OCI-LY1 (cell line): ENCODE measurements at regions not wholly inside any gene's neighbourhood (a gene's known extent, or its start where the extent isn't known, plus 50 kb on each side); places are given as distances from the start of the nearest gene placed in this dataset.

Experiments
- H2AFZ ChIP-seq: fragments of 200-600 bp; sonication (generic), shearing (Covaris generic); 2 replicates; pipeline ENCODE4 v1.6.0; 2014; ENCODE audit warnings: antibody characterized with exemption, mild to moderate bottlenecking, low read length
- H3F3A ChIP-seq: fragments of 200-600 bp; sonication (generic), shearing (Covaris generic); 2 replicates; pipeline ENCODE4 v1.6.0; 2014; ENCODE audit warnings: mild to moderate bottlenecking, antibody characterized with exemption, low read length, moderate library complexity; ENCODE audit not compliant: insufficient read depth
- H3K27ac ChIP-seq: fragments of 200-600 bp; sonication (generic); 2 replicates; pipeline ENCODE4 v1.5.1; 2014; ENCODE audit warnings: low read length, mixed run types, mild to moderate bottlenecking, low read depth; ENCODE audit not compliant: poor library complexity, severe bottlenecking
- H3K27me3 ChIP-seq: fragments of 200-600 bp; sonication (generic); 2 replicates; pipeline ENCODE4 v1.6.0; 2014; ENCODE audit warnings: antibody characterized with exemption, mild to moderate bottlenecking, low read length, moderate library complexity; ENCODE audit not compliant: insufficient read depth
- H3K36me3 ChIP-seq: fragments of 200-600 bp; sonication (generic); 2 replicates; pipeline ENCODE4 v1.6.1; 2014; ENCODE audit warnings: mild to moderate bottlenecking, antibody characterized with exemption, low read length, moderate library complexity, mixed read lengths; ENCODE audit not compliant: insufficient read depth
- H3K4me1 ChIP-seq: fragments of 200-600 bp; sonication (generic); 2 replicates; pipeline ENCODE4 v1.5.1; 2014; ENCODE audit warnings: mild to moderate bottlenecking, low read length, moderate library complexity; ENCODE audit not compliant: insufficient read depth, severe bottlenecking
- H3K4me2 ChIP-seq: fragments of 200-600 bp; sonication (generic), shearing (Covaris generic); 2 replicates; pipeline ENCODE4 v1.6.1; 2014; ENCODE audit warnings: low read length
- H3K4me3 ChIP-seq: fragments of 200-600 bp; sonication (generic); 2 replicates; pipeline ENCODE4 v1.5.1; 2014; ENCODE audit warnings: low read length, low read depth, mild to moderate bottlenecking, mixed read lengths; ENCODE audit not compliant: poor library complexity, severe bottlenecking
- H3K79me2 ChIP-seq: fragments of 200-600 bp; shearing (Covaris generic); 2 replicates; pipeline ENCODE4 v1.6.1; 2016; ENCODE audit warnings: mixed run types, low read length, mixed read lengths; ENCODE audit not compliant: insufficient read depth
- H3K9ac ChIP-seq: fragments of 200-600 bp; sonication (generic), shearing (Covaris generic); 2 replicates; pipeline ENCODE4 v1.6.1; 2014; ENCODE audit warnings: mild to moderate bottlenecking, low read length, mixed read lengths
- H3K9me2 ChIP-seq: fragments of 200-600 bp; sonication (generic), shearing (Covaris generic); 2 replicates; pipeline ENCODE4 v1.6.1; 2014; ENCODE audit warnings: low read depth, mild to moderate bottlenecking, low read length, mixed read lengths
- H3K9me3 ChIP-seq: fragments of 200-600 bp; shearing (Covaris generic); 2 replicates; pipeline ENCODE4 v1.6.1; 2014; ENCODE audit warnings: low read length, mixed read lengths
- H4K20me1 ChIP-seq: fragments of 200-600 bp; sonication (generic), shearing (Covaris generic); 2 replicates; pipeline ENCODE4 v1.6.0; 2016; ENCODE audit warnings: mild to moderate bottlenecking, low read length; ENCODE audit not compliant: insufficient read depth
- EZH2 ChIP-seq: fragments of 200-600 bp; sonication (generic), shearing (Covaris generic); IDR thresholded peaks from 2 replicates; pipeline ENCODE4 v1.8.0; 2017; ENCODE audit warnings: borderline replicate concordance, mixed run types, mild to moderate bottlenecking, antibody characterized with exemption, low read length, moderate library complexity, mixed read lengths
- TF ChIP-seq, protein P1 (sequence below): fragments of 200-600 bp; sonication (generic), shearing (Covaris generic); IDR thresholded peaks from 2 replicates; pipeline ENCODE4 v1.5.1; 2017; ENCODE audit warnings: mild to moderate bottlenecking, antibody characterized with exemption, low read length, moderate library complexity, mixed read lengths

DNA sequence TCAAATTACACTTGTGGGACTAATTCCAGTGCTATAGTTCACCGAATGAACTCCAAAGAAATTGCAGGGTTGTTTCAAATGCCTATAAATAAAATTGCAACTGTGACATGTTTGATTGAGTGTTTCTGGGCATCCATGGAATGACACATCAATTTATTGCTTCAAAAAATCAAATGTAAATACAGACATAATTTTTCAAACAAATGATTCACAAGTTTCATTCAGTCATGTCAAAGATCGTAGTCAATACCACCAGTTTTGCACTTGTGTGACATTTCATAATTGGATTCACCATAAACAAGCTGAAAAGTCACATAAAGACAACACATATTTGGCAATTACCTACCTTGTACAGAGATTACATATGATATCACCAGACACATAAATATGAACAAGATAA is 350.8 kb downstream of the CDH2 start:
- Histone ChIP-seq H3K27ac (no peak overlapping the region), H3K9me2 (no peaks in the 10 kb centered on the region), H3K4me3 (no peak overlapping the region), H3K27me3 (no peaks in the 10 kb centered on the region), H3K9ac (no peak overlapping the region), H3K4me2 (no peak overlapping the region), H3K79me2 (no peaks in the 10 kb centered on the region), H3F3A (no peaks in the 10 kb centered on the region), H3K36me3 (no peaks in the 10 kb centered on the region), H3K9me3 (no peaks in the 10 kb centered on the region; the same call in 1 of the 2 replicates), H4K20me1 (no peaks in the 10 kb centered on the region), H3K4me1 (no peaks in the 10 kb centered on the region), H2AFZ (no peak overlapping the region)
- TF ChIP-seq, protein P1, sequence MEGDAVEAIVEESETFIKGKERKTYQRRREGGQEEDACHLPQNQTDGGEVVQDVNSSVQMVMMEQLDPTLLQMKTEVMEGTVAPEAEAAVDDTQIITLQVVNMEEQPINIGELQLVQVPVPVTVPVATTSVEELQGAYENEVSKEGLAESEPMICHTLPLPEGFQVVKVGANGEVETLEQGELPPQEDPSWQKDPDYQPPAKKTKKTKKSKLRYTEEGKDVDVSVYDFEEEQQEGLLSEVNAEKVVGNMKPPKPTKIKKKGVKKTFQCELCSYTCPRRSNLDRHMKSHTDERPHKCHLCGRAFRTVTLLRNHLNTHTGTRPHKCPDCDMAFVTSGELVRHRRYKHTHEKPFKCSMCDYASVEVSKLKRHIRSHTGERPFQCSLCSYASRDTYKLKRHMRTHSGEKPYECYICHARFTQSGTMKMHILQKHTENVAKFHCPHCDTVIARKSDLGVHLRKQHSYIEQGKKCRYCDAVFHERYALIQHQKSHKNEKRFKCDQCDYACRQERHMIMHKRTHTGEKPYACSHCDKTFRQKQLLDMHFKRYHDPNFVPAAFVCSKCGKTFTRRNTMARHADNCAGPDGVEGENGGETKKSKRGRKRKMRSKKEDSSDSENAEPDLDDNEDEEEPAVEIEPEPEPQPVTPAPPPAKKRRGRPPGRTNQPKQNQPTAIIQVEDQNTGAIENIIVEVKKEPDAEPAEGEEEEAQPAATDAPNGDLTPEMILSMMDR, result no peak
- TF ChIP-seq EZH2, result no peak

DNA sequence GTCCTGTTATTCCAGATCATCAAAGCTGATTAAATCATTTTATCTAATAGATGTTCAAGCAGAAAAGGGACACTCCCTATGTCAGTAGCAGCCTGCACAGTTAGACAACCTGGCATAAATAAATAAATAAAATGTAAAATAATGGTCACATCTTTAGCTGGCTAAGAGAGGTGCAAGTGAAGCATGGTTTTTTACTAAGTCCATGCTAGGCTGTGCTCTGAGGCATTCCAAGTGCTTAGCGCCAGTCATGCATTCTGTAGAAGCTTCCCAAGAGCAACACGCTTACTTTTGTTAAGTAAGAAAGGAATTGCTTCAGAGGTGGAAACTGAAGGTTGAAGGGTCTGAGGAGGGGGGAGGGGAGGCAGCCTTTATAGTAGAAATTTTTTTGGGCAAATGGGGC is 351.2 kb downstream of the CDH2 start:
- no peak overlapping the region for H3K4me2 ChIP-seq
- H3K9me2 ChIP-seq, result no peaks in the 10 kb centered on the region
- no peaks in the 10 kb centered on the region for H3F3A ChIP-seq
- H3K27ac ChIP-seq, result no peak overlapping the region
- H4K20me1 ChIP-seq, result no peaks in the 10 kb centered on the region
- H3K4me3 ChIP-seq, result no peak overlapping the region
- H3K4me1 ChIP-seq, result no peaks in the 10 kb centered on the region
- no peaks in the 10 kb centered on the region for H3K79me2 ChIP-seq
- TF ChIP-seq, protein P1, result no peak
- TF ChIP-seq EZH2, result no peak
- H2AFZ ChIP-seq, result no peak overlapping the region
- no peaks in the 10 kb centered on the region for H3K27me3 ChIP-seq
- H3K36me3 ChIP-seq, result no peaks in the 10 kb centered on the region
- H3K9me3 ChIP-seq, result no peaks in the 10 kb centered on the region; the same call in 1 of the 2 replicates
- no peak overlapping the region for H3K9ac ChIP-seq

DNA sequence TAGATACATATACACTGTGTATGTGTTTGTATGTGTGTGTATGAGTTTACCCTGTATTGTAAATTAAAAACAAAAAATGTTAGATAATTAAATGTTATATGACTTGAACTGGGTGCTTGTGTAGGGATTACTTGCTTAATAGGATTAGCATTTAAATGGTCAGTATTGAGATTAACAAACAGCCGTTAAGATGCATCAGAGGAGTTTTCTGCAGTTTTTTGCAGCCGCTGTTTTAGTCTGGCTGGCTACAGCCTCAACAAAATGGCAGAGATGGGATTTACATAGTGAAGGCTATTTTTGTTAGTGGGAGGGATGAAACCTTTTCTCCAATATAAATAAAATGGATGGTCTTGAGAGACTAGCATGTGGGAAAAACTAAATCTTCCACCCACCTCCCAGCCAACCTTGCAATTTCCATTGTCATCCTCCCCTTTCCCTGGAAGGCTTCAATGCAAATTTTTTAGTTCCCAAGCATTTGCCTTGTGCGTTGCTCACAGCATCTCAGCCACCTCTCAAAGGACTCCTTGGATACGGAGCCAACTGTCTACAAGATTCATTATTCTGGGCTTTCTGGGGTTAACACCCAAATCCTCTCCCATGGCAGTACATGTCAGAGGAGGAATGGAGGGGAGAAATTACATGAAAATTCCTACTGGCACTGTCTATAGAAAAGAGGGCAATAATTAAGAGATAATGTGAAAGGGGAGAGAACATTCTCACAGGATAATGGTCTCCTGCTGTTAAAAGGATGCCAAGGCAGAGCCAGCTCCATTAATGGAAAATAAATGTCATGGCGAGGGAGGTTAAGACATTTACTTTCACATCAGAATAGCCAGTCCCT is 351.9 kb downstream of the CDH2 start:
- no peak overlapping the region for H3K27ac ChIP-seq
- H3K4me1 ChIP-seq, result no peaks in the 10 kb centered on the region
- H3K27me3 ChIP-seq, result no peaks in the 10 kb centered on the region
- TF ChIP-seq, protein P1, result no peak
- TF ChIP-seq EZH2, result no peak
- H3K9ac ChIP-seq, result no peak overlapping the region
- no peaks in the 10 kb centered on the region for H3K9me2 ChIP-seq
- H3K4me2 ChIP-seq, result no peak overlapping the region
- H3K9me3 ChIP-seq, result no peaks in the 10 kb centered on the region; the same call in 1 of the 2 replicates
- H2AFZ ChIP-seq, result no peak overlapping the region
- H4K20me1 ChIP-seq, result no peaks in the 10 kb centered on the region
- no peaks in the 10 kb centered on the region for H3F3A ChIP-seq
- no peaks in the 10 kb centered on the region for H3K36me3 ChIP-seq
- H3K4me3 ChIP-seq, result no peak overlapping the region
- H3K79me2 ChIP-seq, result no peaks in the 10 kb centered on the region
